Fibroblast of mammary gland (primary cell): ENCODE measurements at regions not wholly inside any gene's neighbourhood (a gene's known extent, or its start where the extent isn't known, plus 50 kb on each side); places are given as distances from the start of the nearest gene placed in this dataset.

Experiments
- DNase-seq: peaks from one replicate; pipeline ENCODE4 v3.0.0-alpha.2; 2010; ENCODE audit warnings: low read depth
- H3K4me3 ChIP-seq: 2 replicates; pipeline ENCODE4 v1.5.1; 2011; ENCODE audit warnings: low read depth, mild to moderate bottlenecking, low read length, moderate library complexity; ENCODE audit not compliant: control insufficient read depth
- CTCF ChIP-seq: conservative IDR thresholded peaks from 2 replicates; pipeline ENCODE4 v1.5.1; 2011; ENCODE audit warnings: low read depth, low read length, inconsistent platforms; ENCODE audit not compliant: control insufficient read depth, insufficient read depth

- no peak for DNase-seq
- H3K4me3 ChIP-seq, result no peak overlapping the region
- no peak for TF ChIP-seq CTCF
Observed at GRCh38 chr14:38788060-38788459, 315.0 kb downstream of the SEC23A start.

GRCh38 chr14:38786921-38787320, 316.1 kb downstream of the SEC23A start:
- no peak overlapping the region for H3K4me3 ChIP-seq
- no peak for DNase-seq
- no peak for TF ChIP-seq CTCF

GRCh38 chr14:38777401-38777800, 325.6 kb downstream of the SEC23A start:
- no peak for DNase-seq
- no peak overlapping the region for H3K4me3 ChIP-seq
- no peak for TF ChIP-seq CTCF

GRCh38 chr14:38775986-38776385, 327.0 kb downstream of the SEC23A start:
- no peak overlapping the region for H3K4me3 ChIP-seq
- DNase-seq, result no peak
- TF ChIP-seq CTCF, result no peak

GRCh38 chr14:38774162-38774561, 328.9 kb downstream of the SEC23A start:
- no peak overlapping the region for H3K4me3 ChIP-seq
- DNase-seq, result no peak
- TF ChIP-seq CTCF, result no peak

- H3K4me3 ChIP-seq, result no peak overlapping the region
- TF ChIP-seq CTCF, result no peak
- no peak for DNase-seq
Observed at GRCh38 chr14:38770251-38770650, 332.8 kb downstream of the SEC23A start.

GRCh38 chr14:38762845-38763244, 340.2 kb downstream of the SEC23A start:
- H3K4me3 ChIP-seq, result no peak overlapping the region
- DNase-seq, result no peak
- TF ChIP-seq CTCF, result no peak
